OCI-LY3 (cell line): ENCODE measurements at regions not wholly inside any gene's neighbourhood (a gene's known extent, or its start where the extent isn't known, plus 50 kb on each side); places are given as distances from the start of the nearest gene placed in this dataset.

ENCODE experiments used
- EZH2phosphoT487 ChIP-seq: fragments of 200-600 bp; shearing (Covaris generic); IDR thresholded peaks from 2 replicates; pipeline ENCODE4 v1.6.1; 2018; ENCODE audit warnings: antibody characterized with exemption, mixed run types, low read depth
- TF ChIP-seq, protein P1 (sequence below): fragments of 200-600, 300-600 bp; sonication (generic); IDR thresholded peaks from 2 replicates; pipeline ENCODE4 v1.5.1; 2014; ENCODE audit warnings: antibody characterized with exemption, low read length, low read depth

DNA sequence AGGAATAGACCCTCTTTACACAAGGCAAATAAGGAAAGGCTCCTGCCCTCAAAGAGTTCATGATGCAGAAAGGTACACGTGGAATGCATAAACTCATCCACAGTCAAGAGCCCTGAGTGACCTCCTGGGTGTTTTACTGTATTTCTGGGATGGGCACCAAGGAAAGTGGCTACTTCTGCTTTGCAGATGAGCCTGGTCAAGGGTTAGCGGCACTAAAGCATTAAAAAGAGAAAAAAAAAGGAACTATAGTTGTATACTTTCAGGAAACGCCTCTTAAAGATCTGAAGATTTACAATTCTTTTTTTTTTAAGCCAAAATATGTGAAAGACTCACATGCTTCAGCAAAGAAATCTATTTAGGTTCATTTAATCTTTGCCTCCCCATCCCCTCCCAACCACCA lies 366.2 kb upstream of the PDE4D start:
- TF ChIP-seq, protein P1, sequence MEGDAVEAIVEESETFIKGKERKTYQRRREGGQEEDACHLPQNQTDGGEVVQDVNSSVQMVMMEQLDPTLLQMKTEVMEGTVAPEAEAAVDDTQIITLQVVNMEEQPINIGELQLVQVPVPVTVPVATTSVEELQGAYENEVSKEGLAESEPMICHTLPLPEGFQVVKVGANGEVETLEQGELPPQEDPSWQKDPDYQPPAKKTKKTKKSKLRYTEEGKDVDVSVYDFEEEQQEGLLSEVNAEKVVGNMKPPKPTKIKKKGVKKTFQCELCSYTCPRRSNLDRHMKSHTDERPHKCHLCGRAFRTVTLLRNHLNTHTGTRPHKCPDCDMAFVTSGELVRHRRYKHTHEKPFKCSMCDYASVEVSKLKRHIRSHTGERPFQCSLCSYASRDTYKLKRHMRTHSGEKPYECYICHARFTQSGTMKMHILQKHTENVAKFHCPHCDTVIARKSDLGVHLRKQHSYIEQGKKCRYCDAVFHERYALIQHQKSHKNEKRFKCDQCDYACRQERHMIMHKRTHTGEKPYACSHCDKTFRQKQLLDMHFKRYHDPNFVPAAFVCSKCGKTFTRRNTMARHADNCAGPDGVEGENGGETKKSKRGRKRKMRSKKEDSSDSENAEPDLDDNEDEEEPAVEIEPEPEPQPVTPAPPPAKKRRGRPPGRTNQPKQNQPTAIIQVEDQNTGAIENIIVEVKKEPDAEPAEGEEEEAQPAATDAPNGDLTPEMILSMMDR: no peak
- TF ChIP-seq EZH2phosphoT487: no peak
